Effector memory CD8-positive, alpha-beta T cell (primary cell): ENCODE measurements at regions not wholly inside any gene's neighbourhood (a gene's known extent, or its start where the extent isn't known, plus 50 kb on each side); places are given as distances from the start of the nearest gene placed in this dataset.
"Not testable (repeated sequence)": the region's sequence is repeated elsewhere in the genome, so short reads cannot be mapped to it uniquely, and the experiment has no call there.

Experiments used
- ATAC-seq: fragments of 150-1000 bp; cut with Tn5 transposase; replicated peaks from 2 replicates; pipeline ENCODE4 v1.10.0; 2021; ENCODE audit warnings: mild to moderate bottlenecking, moderate library complexity
- DNase-seq, 3 experiments: peaks; one replicate each; pipeline ENCODE4 v3.0.0; 2021
- H3K27ac Mint-ChIP-seq, 2 donors: one replicate each; pipeline ENCODE4 v1.8.0; 2022; ENCODE audit warnings: mild to moderate bottlenecking in 2 of 2, mixed read lengths in 2 of 2, moderate library complexity in 2 of 2
- H3K27me3 Mint-ChIP-seq, 2 donors: one replicate each; pipeline ENCODE4 v1.8.0; 2022; ENCODE audit warnings: mixed read lengths in 2 of 2
- H3K36me3 Mint-ChIP-seq: one replicate; pipeline ENCODE4 v1.8.0; 2022; ENCODE audit warnings: mild to moderate bottlenecking, moderate library complexity, mixed read lengths; ENCODE audit not compliant: insufficient read depth
- H3K4me1 Mint-ChIP-seq, 2 donors: one replicate each; pipeline ENCODE4 v1.8.0; 2022; ENCODE audit warnings: low read depth in 2 of 2, mixed read lengths in 2 of 2
- H3K4me3 Mint-ChIP-seq, 2 donors: one replicate each; pipeline ENCODE4 v1.8.0; 2022; ENCODE audit warnings: mild to moderate bottlenecking in 2 of 2, mixed read lengths in 2 of 2, moderate library complexity in 2 of 2
- H3K9me3 Mint-ChIP-seq, 2 donors: one replicate each; pipeline ENCODE4 v1.8.0; 2022; ENCODE audit warnings: mixed read lengths in 2 of 2

- no peak overlapping the region for H3K27ac Mint-ChIP-seq
- peaks cover 16 to 35% of the 10 kb centered on the region in 2 donors for H3K9me3 Mint-ChIP-seq
- no peaks in the 10 kb centered on the region for H3K36me3 Mint-ChIP-seq
- H3K4me3 Mint-ChIP-seq: no peak overlapping the region
- no peaks in the 10 kb centered on the region for H3K4me1 Mint-ChIP-seq
- no peak for ATAC-seq
- DNase-seq: no peak
- H3K27me3 Mint-ChIP-seq: no peaks in the 10 kb centered on the region
Measured at GRCh38 chr12:58745348-58746125, 174.8 kb downstream of the LRIG3 start.

- H3K4me3 Mint-ChIP-seq: no peak overlapping the region
- no peak overlapping the region for H3K27ac Mint-ChIP-seq
- H3K36me3 Mint-ChIP-seq: no peaks in the 10 kb centered on the region
- no peak for DNase-seq
- ATAC-seq: no peak
- H3K4me1 Mint-ChIP-seq: no peaks in the 10 kb centered on the region
- H3K9me3 Mint-ChIP-seq: peaks cover 18 to 29% of the 10 kb centered on the region in 2 donors
- no peaks in the 10 kb centered on the region for H3K27me3 Mint-ChIP-seq
Measured at GRCh38 chr12:58747533-58747932, 172.8 kb downstream of the LRIG3 start.

DNA sequence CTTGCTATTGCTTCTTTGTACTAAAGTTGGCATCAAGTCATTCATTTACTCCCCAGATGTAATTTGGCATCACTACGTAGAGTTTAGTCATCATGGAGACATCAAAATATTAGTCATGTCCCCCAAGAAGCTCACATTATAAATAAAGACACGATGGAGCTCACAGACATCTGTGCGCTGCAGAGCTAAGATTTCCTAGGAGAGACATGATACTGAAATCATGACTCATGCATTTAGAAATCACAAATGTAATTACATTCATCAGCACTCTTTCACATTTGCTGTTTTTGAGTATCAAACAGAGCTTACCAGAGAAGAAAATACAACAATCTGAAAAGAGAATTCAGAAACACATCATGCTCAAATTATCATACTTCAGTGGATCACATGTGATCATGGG, 169.8 kb downstream of the LRIG3 start:
- no peak overlapping the region for H3K4me3 Mint-ChIP-seq
- H3K27ac Mint-ChIP-seq: no peak overlapping the region
- no peak for ATAC-seq
- H3K36me3 Mint-ChIP-seq: no peaks in the 10 kb centered on the region
- H3K4me1 Mint-ChIP-seq: no peaks in the 10 kb centered on the region
- H3K9me3 Mint-ChIP-seq: peaks cover 15 to 16% of the 10 kb centered on the region in 2 donors
- no peak for DNase-seq
- no peaks in the 10 kb centered on the region for H3K27me3 Mint-ChIP-seq

GRCh38 chr12:58757422-58757821, 162.9 kb downstream of the LRIG3 start:
- Mint-ChIP-seq H3K4me1 (no peaks in the 10 kb centered on the region), H3K4me3 (no peak overlapping the region), H3K27me3 (no peaks in the 10 kb centered on the region), H3K9me3 (peaks cover 5 to 8% of the 10 kb centered on the region in 2 donors), H3K27ac (no peak overlapping the region), H3K36me3 (no peaks in the 10 kb centered on the region)
- no peak for DNase-seq
- no peak for ATAC-seq

GRCh38 chr12:58759745-58760144, 160.6 kb downstream of the LRIG3 start:
- not testable (repeated sequence) for H3K27me3 Mint-ChIP-seq, H3K36me3 Mint-ChIP-seq, H3K27ac Mint-ChIP-seq, DNase-seq, ATAC-seq, H3K4me1 Mint-ChIP-seq, H3K4me3 Mint-ChIP-seq, H3K9me3 Mint-ChIP-seq

DNA sequence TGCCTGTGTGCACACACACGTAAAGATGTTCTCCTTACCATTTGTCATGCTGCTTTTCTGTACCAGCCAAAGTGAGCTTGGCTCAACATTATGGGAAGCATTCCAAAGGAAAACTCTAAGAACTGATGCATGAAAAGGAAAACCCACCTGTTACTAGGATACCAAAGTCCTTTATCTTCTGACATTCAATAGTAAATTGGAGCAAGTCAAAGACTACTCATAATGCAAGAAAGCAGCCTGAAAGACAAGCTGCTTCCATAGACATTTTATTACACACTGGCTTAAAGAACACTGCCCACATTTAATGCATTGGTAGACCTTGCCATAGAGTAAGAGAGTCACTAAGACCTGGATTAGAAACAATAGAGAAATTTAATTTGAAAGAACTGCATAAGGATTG, 159.0 kb downstream of the LRIG3 start:
- Mint-ChIP-seq H3K9me3 (peaks cover 5 to 8% of the 10 kb centered on the region in 2 donors), H3K27ac (no peak overlapping the region), H3K4me3 (no peak overlapping the region), H3K36me3 (no peaks in the 10 kb centered on the region), H3K27me3 (no peaks in the 10 kb centered on the region), H3K4me1 (no peaks in the 10 kb centered on the region)
- no peak for ATAC-seq
- DNase-seq: no peak

DNA sequence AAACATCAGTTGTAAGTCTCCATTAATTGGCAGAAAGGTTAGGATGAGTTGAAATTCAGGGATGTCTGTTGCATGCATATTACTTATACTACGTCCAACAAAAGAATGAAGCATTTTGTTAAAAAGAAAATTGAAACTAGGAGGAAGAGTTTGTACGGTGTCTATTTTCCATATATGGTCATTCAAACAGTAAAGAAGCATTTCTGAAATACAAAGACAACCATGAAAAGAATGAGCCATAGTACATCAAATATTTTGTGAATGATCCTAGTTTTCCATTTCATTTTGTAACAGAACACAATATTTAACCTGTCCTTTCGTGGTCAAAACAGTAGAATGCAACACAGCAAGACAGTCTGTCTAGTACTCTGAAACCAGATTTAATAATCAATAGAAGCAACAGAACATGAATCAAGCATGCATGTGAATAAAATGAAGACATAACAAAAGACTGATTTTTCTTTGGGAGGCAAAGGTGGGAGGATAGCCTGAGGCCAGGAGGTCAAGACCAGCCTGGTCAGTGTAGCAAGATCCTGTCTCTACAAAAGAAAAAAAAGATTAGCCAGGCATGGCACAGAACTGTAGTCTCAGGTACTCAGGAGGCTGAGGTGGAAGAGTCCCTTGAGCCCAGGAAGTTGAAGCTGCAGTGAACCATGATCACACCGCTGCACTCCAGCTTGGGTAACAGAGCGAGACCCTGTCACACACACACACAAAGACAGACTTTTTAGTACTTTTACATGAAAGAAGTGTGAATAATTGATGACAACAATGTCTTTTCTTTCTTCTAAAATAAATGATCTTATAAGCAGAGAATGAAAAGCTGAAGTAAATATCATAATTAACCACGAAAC, 156.0 kb downstream of the LRIG3 start:
- ATAC-seq: no peak
- Mint-ChIP-seq H3K9me3 (peaks cover 5 to 9% of the 10 kb centered on the region in 2 donors), H3K27me3 (no peaks in the 10 kb centered on the region), H3K4me3 (no peak overlapping the region), H3K27ac (no peak overlapping the region), H3K4me1 (no peaks in the 10 kb centered on the region), H3K36me3 (no peaks in the 10 kb centered on the region)
- no peak for DNase-seq

GRCh38 chr12:58765076-58765475, 155.2 kb downstream of the LRIG3 start:
- peaks cover 6 to 9% of the 10 kb centered on the region in 2 donors for H3K9me3 Mint-ChIP-seq

DNA sequence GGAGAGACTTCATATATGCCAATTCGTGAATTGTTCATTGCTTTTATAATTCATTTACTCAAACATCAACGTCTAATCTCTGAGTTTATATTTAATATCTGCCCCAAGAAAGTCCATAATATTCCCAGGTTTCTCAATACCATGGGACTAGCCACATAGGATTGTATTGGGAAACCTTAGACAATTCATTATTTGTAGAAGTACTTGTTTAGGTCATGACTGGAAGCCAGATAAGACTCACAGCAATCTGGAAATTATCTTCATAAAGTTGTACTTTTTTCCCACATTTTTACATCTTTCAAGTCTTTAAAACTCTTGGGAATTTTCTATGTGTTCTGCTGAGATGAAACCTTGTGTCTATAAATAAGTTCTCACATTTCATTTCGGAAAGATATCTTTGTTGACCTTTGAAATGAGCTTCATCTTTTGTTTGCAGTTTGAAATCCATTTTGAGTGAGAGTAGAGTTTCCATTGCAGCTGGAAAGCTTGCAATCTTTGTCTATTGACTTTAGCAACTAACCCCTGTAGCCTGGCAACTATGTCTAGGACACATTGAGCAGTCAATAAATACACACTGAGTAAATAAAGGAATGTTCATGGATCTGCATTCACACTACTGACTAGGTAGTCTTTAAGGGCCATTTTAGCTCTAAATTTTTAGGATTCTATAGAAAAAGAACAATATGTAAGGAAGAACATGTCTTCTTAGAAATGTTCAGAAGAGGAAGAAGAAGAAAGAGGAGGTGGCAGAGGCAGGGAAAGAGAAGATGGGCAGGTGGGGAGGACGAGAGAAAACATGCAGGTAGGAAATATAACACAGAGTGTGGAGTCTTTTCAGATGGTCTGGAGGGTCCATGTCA, 154.4 kb downstream of the LRIG3 start:
- DNase-seq (no peak), ATAC-seq (no peak)
- Mint-ChIP-seq H3K4me3 (no peak overlapping the region), H3K27me3 (no peaks in the 10 kb centered on the region), H3K4me1 (no peaks in the 10 kb centered on the region), H3K9me3 (peaks cover 6 to 10% of the 10 kb centered on the region in 2 donors), H3K27ac (no peak overlapping the region), H3K36me3 (no peaks in the 10 kb centered on the region)

More at GRCh38 chr12:58765076-58765475, 155.2 kb downstream of the LRIG3 start:
- no peak overlapping the region for H3K27ac Mint-ChIP-seq
- ATAC-seq (no peak), DNase-seq (no peak)
- H3K4me3 Mint-ChIP-seq: no peak overlapping the region
- H3K36me3 Mint-ChIP-seq: no peaks in the 10 kb centered on the region
- no peaks in the 10 kb centered on the region for H3K4me1 Mint-ChIP-seq
- H3K27me3 Mint-ChIP-seq: no peaks in the 10 kb centered on the region

DNA sequence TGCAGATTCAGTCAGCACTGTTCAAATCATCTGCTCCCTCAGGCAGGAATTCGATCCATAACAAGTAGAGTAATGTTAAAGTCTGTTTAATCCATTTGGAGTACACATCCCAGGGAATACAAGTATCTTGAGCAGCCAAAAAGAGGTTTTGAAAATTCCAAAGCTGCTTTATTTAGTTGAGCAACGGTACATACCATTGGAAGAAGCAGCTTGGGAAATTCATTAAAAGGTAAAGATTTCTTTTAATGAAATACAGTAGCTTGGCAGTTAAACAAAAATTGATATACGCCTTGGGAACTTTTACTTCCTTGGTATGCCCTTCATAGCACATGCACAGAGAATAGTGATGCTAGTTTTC, 153.8 kb downstream of the LRIG3 start:
- DNase-seq (no peak), ATAC-seq (no peak)
- no peaks in the 10 kb centered on the region for H3K4me1 Mint-ChIP-seq
- no peaks in the 10 kb centered on the region for H3K27me3 Mint-ChIP-seq
- H3K9me3 Mint-ChIP-seq: peaks cover 6 to 12% of the 10 kb centered on the region in 2 donors
- H3K27ac Mint-ChIP-seq: no peak overlapping the region
- H3K36me3 Mint-ChIP-seq: no peaks in the 10 kb centered on the region
- H3K4me3 Mint-ChIP-seq: no peak overlapping the region

DNA sequence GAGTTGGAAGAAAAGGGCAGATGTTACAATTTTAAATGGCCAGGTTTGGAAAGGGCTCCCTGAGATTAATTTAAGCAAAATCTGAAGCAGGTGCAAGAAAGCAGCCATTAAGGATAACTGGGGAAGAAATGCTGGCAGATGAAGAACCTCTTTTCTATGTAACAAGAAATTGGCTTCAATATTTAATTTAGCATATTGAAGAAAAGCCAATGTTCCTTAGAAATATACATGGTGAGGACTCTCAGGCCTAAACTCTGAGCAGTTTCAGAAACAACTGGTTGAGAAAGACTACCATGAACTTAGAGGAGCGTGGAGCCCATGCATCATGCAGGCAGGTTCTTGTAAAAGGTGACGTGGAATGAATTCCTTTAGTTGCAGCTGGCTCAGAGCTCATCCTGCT, 152.8 kb downstream of the LRIG3 start:
- Mint-ChIP-seq H3K9me3 (peaks cover 6 to 12% of the 10 kb centered on the region in 2 donors), H3K27ac (no peak overlapping the region), H3K4me3 (no peak overlapping the region), H3K4me1 (no peaks in the 10 kb centered on the region), H3K27me3 (no peaks in the 10 kb centered on the region), H3K36me3 (no peaks in the 10 kb centered on the region)
- no peak for DNase-seq
- no peak for ATAC-seq

- ATAC-seq: no peak
- Mint-ChIP-seq H3K9me3 (peaks cover 5 to 6% of the 10 kb centered on the region in 2 donors), H3K36me3 (no peaks in the 10 kb centered on the region), H3K27ac (no peak overlapping the region), H3K4me3 (no peak overlapping the region), H3K4me1 (no peaks in the 10 kb centered on the region), H3K27me3 (no peaks in the 10 kb centered on the region)
- no peak for DNase-seq
Measured at GRCh38 chr12:58773986-58774385, 146.3 kb downstream of the LRIG3 start.

GRCh38 chr12:58774731-58775130, 145.6 kb downstream of the LRIG3 start:
- H3K36me3 Mint-ChIP-seq: no peaks in the 10 kb centered on the region
- DNase-seq: no peak
- no peak for ATAC-seq
- peaks cover 0 to 2% of the 10 kb centered on the region in 2 donors for H3K9me3 Mint-ChIP-seq
- H3K27me3 Mint-ChIP-seq: no peaks in the 10 kb centered on the region
- no peaks in the 10 kb centered on the region for H3K4me1 Mint-ChIP-seq
- H3K27ac Mint-ChIP-seq: no peak overlapping the region
- no peak overlapping the region for H3K4me3 Mint-ChIP-seq
